ENCODE measurements at regions not wholly inside any gene's neighbourhood (a gene's known extent, or its start where the extent isn't known, plus 50 kb on each side); places are given as distances from the start of the nearest gene placed in this dataset.
"Not testable (repeated sequence)": the region's sequence is repeated elsewhere in the genome, so short reads cannot be mapped to it uniquely, and the experiment has no call there.

GRCh38 chr2:150325656-150326314 lies 161.7 kb downstream of the RND3 start:
- H3K27me3 Mint-ChIP-seq (ENCODE audit: low read depth) = no peaks in the 10 kb centered on the region
- H3K9me3 Mint-ChIP-seq = no peaks in the 10 kb centered on the region
- H3K27ac Mint-ChIP-seq = no peak overlapping the region
- H3K36me3 Mint-ChIP-seq (ENCODE audit: low read depth) = no peaks in the 10 kb centered on the region
- no peak for DNase-seq (ENCODE audit: low spot score)
- H3K4me1 Mint-ChIP-seq (ENCODE audit: low read depth) = no peaks in the 10 kb centered on the region
- no peak overlapping the region for H3K4me3 Mint-ChIP-seq (ENCODE audit: low read depth)
- intact Hi-C loops (cut with micrococcal nuclease) = no loop called here

DNA sequence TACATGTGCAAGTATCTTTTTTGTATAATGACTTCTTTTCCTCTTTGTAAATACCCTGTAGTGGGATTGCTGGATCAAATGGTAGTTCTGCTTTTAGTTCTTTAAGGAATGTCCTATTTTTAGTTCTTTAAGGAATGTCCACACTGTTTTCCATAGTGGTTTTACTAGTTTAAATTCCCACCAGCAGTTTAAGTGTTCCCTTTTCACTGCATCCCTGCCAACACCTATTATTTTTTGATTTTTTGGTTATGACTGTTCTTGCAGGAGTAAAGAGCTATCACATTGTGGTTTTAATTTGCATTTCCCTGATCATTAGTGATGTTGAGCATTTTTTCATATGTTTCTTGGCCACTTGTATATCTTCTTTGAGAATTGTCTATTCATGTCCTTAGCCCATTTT lies 164.4 kb downstream of the RND3 start:
- H3K4me1 Mint-ChIP-seq (ENCODE audit: low read depth); H3K27me3 Mint-ChIP-seq (ENCODE audit: low read depth); H3K27ac Mint-ChIP-seq; intact Hi-C loops (cut with micrococcal nuclease); H3K36me3 Mint-ChIP-seq (ENCODE audit: low read depth); DNase-seq (ENCODE audit: low spot score); H3K9me3 Mint-ChIP-seq; H3K4me3 Mint-ChIP-seq (ENCODE audit: low read depth): not testable (repeated sequence)

DNA sequence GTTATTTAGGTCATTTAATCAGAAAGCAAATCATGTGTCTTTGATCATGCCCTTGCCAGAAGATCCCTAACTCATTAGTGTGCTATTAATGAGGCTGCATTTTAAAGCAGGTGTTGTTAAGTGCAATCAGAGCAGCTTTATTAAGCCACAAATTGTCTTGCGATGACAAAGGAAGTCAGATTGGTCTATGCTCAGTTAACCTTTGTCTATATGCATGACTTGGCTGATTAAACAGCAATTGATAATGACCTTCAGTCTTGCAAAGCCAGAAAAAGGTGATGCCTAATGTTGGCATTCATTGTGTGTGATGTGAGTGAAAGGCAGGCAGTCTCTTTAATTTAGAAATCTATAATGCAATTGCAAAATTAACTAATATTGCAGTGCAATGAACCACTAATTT lies 166.9 kb downstream of the RND3 start:
- Mint-ChIP-seq H3K27ac (no peak overlapping the region), H3K4me1 (ENCODE audit: low read depth) (no peaks in the 10 kb centered on the region), H3K36me3 (ENCODE audit: low read depth) (no peaks in the 10 kb centered on the region), H3K27me3 (ENCODE audit: low read depth) (no peaks in the 10 kb centered on the region), H3K4me3 (ENCODE audit: low read depth) (no peak overlapping the region), H3K9me3 (peaks cover 6% of the 10 kb centered on the region)
- DNase-seq (ENCODE audit: low spot score) = no peak
- intact Hi-C loops (cut with micrococcal nuclease) = no loop called here

GRCh38 chr2:150319658-150320555 lies 167.6 kb downstream of the RND3 start:
- H3K27me3 Mint-ChIP-seq (ENCODE audit: low read depth) = no peaks in the 10 kb centered on the region
- no peak overlapping the region for H3K4me3 Mint-ChIP-seq (ENCODE audit: low read depth)
- intact Hi-C loops (cut with micrococcal nuclease) = no loop called here
- H3K4me1 Mint-ChIP-seq (ENCODE audit: low read depth) = no peaks in the 10 kb centered on the region
- H3K9me3 Mint-ChIP-seq = peaks cover 6% of the 10 kb centered on the region
- no peak overlapping the region for H3K27ac Mint-ChIP-seq
- DNase-seq (ENCODE audit: low spot score) = no peak
- H3K36me3 Mint-ChIP-seq (ENCODE audit: low read depth) = no peaks in the 10 kb centered on the region

DNA sequence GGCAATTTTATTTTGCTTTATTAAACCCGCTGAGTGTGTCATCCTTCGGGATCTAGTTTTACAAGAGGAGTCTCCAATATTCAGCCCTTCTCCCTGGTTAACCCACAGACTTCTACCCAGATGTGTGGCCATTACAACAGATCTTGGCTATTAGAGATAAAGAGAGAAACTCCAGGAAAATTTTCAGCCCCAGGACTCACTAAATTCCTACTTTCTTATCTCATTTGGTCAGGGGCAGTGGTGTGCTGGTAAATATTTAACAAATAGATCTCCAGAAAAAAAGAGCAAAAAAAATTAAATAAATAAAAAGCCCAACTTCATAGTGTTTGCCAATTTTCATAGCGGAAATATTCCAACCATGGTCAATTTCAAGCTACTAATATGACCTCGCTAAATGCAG lies 168.4 kb downstream of the RND3 start:
- H3K27ac Mint-ChIP-seq = no peak overlapping the region
- H3K9me3 Mint-ChIP-seq = peaks cover 6% of the 10 kb centered on the region
- no peak overlapping the region for H3K4me3 Mint-ChIP-seq (ENCODE audit: low read depth)
- H3K27me3 Mint-ChIP-seq (ENCODE audit: low read depth) = no peaks in the 10 kb centered on the region
- no peaks in the 10 kb centered on the region for H3K36me3 Mint-ChIP-seq (ENCODE audit: low read depth)
- DNase-seq (ENCODE audit: low spot score) = no peak
- H3K4me1 Mint-ChIP-seq (ENCODE audit: low read depth) = no peaks in the 10 kb centered on the region
- intact Hi-C loops (cut with micrococcal nuclease) = no loop called here

- no peak for DNase-seq (ENCODE audit: low spot score)
- Mint-ChIP-seq H3K4me1 (ENCODE audit: low read depth) (no peaks in the 10 kb centered on the region), H3K4me3 (ENCODE audit: low read depth) (no peak overlapping the region), H3K27me3 (ENCODE audit: low read depth) (no peaks in the 10 kb centered on the region), H3K9me3 (peaks cover 16% of the 10 kb centered on the region), H3K27ac (no peak overlapping the region), H3K36me3 (ENCODE audit: low read depth) (no peaks in the 10 kb centered on the region)
- intact Hi-C loops (cut with micrococcal nuclease) = no loop called here
Observed at GRCh38 chr2:150312271-150312670, 175.2 kb downstream of the RND3 start.

DNA sequence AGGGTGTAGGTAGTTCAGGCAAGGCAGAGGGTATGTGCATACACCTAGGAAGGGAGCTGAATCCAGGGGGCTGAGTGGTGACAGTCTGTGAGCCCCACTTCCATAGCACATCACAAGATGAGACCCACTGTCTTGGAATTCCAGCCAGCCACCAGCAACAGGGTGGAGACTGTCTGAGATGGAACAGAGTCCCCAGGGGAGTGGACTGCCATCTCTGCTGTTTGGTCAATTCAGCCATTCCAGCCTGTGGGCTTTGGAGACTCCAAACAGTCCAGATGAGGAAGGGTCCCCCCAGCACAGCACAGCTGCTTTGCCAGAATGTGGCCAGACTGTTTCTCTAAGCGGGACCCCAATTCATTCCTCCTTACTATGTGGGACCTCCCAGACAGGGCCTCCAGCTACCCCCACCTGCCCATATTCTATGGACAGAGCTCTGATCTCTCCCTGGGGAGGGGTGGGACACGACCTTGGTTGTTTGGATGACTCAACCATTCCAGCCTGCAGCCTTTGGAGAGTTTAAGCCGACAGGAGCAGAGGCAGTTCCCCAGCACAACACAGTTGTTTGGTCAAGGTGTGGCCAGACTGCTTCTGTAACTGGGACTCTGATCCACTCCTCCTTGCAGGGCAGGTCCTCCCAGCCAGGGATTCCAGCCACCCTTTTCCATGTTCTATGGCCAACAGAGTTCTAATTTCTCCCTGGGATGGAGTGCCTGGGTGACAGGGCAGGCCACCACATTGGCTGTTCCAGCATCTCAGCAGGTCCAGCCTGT lies 178.0 kb downstream of the RND3 start:
- Mint-ChIP-seq H3K4me3 (ENCODE audit: low read depth) (no peak overlapping the region), H3K27me3 (ENCODE audit: low read depth) (no peaks in the 10 kb centered on the region), H3K36me3 (ENCODE audit: low read depth) (no peaks in the 10 kb centered on the region), H3K27ac (no peak overlapping the region), H3K4me1 (ENCODE audit: low read depth) (no peaks in the 10 kb centered on the region), H3K9me3 (peaks cover 14% of the 10 kb centered on the region)
- no peak for DNase-seq (ENCODE audit: low spot score)
- intact Hi-C loops (cut with micrococcal nuclease) = no loop called here

GRCh38 chr2:150307258-150307657 lies 180.2 kb downstream of the RND3 start:
- peaks cover 18% of the 10 kb centered on the region for H3K9me3 Mint-ChIP-seq
- no peaks in the 10 kb centered on the region for H3K4me1 Mint-ChIP-seq (ENCODE audit: low read depth)
- no peak overlapping the region for H3K27ac Mint-ChIP-seq
- H3K27me3 Mint-ChIP-seq (ENCODE audit: low read depth) = no peaks in the 10 kb centered on the region
- no peak for DNase-seq (ENCODE audit: low spot score)
- H3K4me3 Mint-ChIP-seq (ENCODE audit: low read depth) = no peak overlapping the region
- intact Hi-C loops (cut with micrococcal nuclease) = no loop called here
- H3K36me3 Mint-ChIP-seq (ENCODE audit: low read depth) = no peaks in the 10 kb centered on the region

- no peak overlapping the region for H3K27ac Mint-ChIP-seq
- no peak overlapping the region for H3K4me3 Mint-ChIP-seq (ENCODE audit: low read depth)
- H3K27me3 Mint-ChIP-seq (ENCODE audit: low read depth) = no peaks in the 10 kb centered on the region
- no peaks in the 10 kb centered on the region for H3K4me1 Mint-ChIP-seq (ENCODE audit: low read depth)
- no peaks in the 10 kb centered on the region for H3K36me3 Mint-ChIP-seq (ENCODE audit: low read depth)
- DNase-seq (ENCODE audit: low spot score) = no peak
- peaks cover 14% of the 10 kb centered on the region for H3K9me3 Mint-ChIP-seq
- intact Hi-C loops (cut with micrococcal nuclease) = no loop called here
Observed at GRCh38 chr2:150303281-150303680, 184.2 kb downstream of the RND3 start.

- peaks cover 7% of the 10 kb centered on the region for H3K9me3 Mint-ChIP-seq
- no peak overlapping the region for H3K27ac Mint-ChIP-seq
- intact Hi-C loops (cut with micrococcal nuclease) = no loop called here
- H3K4me1 Mint-ChIP-seq (ENCODE audit: low read depth) = no peaks in the 10 kb centered on the region
- DNase-seq (ENCODE audit: low spot score) = no peak
- H3K27me3 Mint-ChIP-seq (ENCODE audit: low read depth) = no peaks in the 10 kb centered on the region
- H3K4me3 Mint-ChIP-seq (ENCODE audit: low read depth) = no peak overlapping the region
- H3K36me3 Mint-ChIP-seq (ENCODE audit: low read depth) = no peaks in the 10 kb centered on the region
Observed at GRCh38 chr2:150298571-150299305, 188.7 kb downstream of the RND3 start.

DNA sequence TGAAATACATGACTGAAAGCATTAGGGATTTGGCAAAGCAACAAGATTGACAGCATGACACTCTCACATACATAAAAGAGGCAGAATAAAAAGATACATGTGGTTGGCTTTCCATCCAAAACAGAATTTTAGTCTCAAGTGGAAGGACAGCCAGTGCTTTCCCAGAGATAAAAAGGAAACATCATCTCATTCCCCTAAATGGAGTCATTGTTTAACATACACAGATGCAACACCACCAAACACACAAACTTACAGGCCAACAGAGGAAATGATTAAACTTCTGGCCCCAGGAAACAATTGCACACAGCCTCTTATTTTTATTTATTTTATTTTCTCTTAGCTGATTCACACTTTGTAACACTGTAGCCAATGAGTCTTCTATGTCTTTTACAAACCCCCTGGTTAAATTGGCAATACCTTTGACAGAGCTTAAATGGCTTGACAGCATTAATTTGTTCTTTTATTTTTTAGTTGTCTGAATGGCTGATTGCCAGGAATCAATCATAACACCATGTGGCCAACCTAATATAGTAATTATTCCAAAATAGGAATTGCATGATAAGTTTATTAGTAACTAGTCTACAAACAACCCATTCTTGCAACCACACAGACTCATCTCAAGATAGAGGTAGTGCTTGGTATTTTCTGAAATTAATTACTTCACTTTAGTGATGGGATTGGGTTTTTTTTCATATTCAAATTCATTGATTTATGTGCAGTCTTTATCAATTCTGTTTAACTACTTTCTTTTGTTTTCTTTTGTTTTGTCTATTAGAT lies 190.5 kb downstream of the RND3 start:
- no peak for DNase-seq (ENCODE audit: low spot score)
- Mint-ChIP-seq H3K4me1 (ENCODE audit: low read depth) (no peaks in the 10 kb centered on the region), H3K27me3 (ENCODE audit: low read depth) (no peaks in the 10 kb centered on the region), H3K27ac (no peak overlapping the region), H3K36me3 (ENCODE audit: low read depth) (no peaks in the 10 kb centered on the region), H3K9me3 (no peaks in the 10 kb centered on the region), H3K4me3 (ENCODE audit: low read depth) (no peak overlapping the region)
- intact Hi-C loops (cut with micrococcal nuclease) = no loop called here

DNA sequence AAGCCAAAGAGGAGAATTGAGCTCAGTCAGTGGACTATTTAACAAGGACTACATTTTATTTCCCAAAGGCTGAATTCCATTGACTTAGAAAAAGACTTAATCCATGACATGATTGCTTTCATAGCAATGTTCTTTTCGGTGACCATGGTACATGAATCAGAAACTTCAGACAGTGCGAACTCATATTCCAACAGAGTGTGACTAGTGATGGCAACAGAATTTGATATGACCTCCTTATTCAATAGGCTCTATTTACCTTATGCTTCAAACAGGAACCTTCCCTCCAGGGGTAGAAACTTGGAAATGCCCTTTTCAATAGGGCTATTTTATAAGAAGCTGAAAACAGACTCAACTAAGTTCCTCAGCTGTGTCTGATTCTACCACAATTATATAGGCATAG lies 191.9 kb downstream of the RND3 start:
- no peaks in the 10 kb centered on the region for H3K4me1 Mint-ChIP-seq (ENCODE audit: low read depth)
- no peak overlapping the region for H3K27ac Mint-ChIP-seq
- H3K36me3 Mint-ChIP-seq (ENCODE audit: low read depth) = no peaks in the 10 kb centered on the region
- no peak for DNase-seq (ENCODE audit: low spot score)
- no peaks in the 10 kb centered on the region for H3K27me3 Mint-ChIP-seq (ENCODE audit: low read depth)
- H3K9me3 Mint-ChIP-seq = no peaks in the 10 kb centered on the region
- intact Hi-C loops (cut with micrococcal nuclease) = no loop called here
- H3K4me3 Mint-ChIP-seq (ENCODE audit: low read depth) = no peak overlapping the region

Data from activated T-helper 2 cell treated with anti-CD3 and anti-CD28 coated beads, Interferon-gamma antibody, Interleukin-2, Interleukin-4, amounts not matched to agents 10 μg/mL and 5 μg/mL and 100 μg/mL, durations not matched to agents 14 hours and 24 hours and 36 hours (primary cell).